ENCODE measurements at regions not wholly inside any gene's neighbourhood (a gene's known extent, or its start where the extent isn't known, plus 50 kb on each side); places are given as distances from the start of the nearest gene placed in this dataset.

GRCh38 chr11:10941414-10941813 is 83.6 kb upstream of the ZBED5 start:
- WGBS, 10 experiments, result 0 to 67% (median 16%) methylated on average over 1 of the region's 1 CpG; no CpG with 5 or more reads in 6 of the 10 experiments
- in situ Hi-C loops (cut with MboI; ENCODE audit: low pct_unique_long_range_greater_than_20kb in 2 of 9, low sequenced_read_pairs in 9 of 9, unreplicated experiment in 9 of 9), result loop anchor here in 4 of 9 experiments (25.0 kb wide), 1 partner anchor 846 kb away; no protein-coding TSS in a partner anchor
- H3K27ac ChIP-seq, result no peak overlapping the region
- no peaks in the 10 kb centered on the region for H3K4me1 ChIP-seq (replicated peaks in 1 of 2)
- ATAC-seq (replicated peaks in 6 of 8), result no peak
- H3K4me3 ChIP-seq, result no peak overlapping the region

GRCh38 chr11:10938650-10939387 is 81.0 kb upstream of the ZBED5 start:
- Histone ChIP-seq H3K4me1 (replicated peaks in 1 of 2) (peaks cover 0 to 6% of the 10 kb centered on the region in 2 donors), H3K27ac (no peak overlapping the region), H3K4me3 (no peak overlapping the region)
- in situ Hi-C loops (cut with MboI; ENCODE audit: low pct_unique_long_range_greater_than_20kb in 2 of 9, low sequenced_read_pairs in 9 of 9, unreplicated experiment in 9 of 9), result loop anchor here in 4 of 9 experiments (25.0 kb wide), 1 partner anchor 848 kb away; no protein-coding TSS in a partner anchor
- 61 to 100% (median 81%) methylated on average over 1 to 4 of the region's 5 CpGs; no CpG with 5 or more reads in 1 of the 10 experiments for WGBS, 10 experiments
- ATAC-seq (replicated peaks in 6 of 8), result peak in 1 of 8 experiments; percentile 49

- H3K4me1 ChIP-seq (replicated peaks in 1 of 2), result peaks cover 4 to 10% of the 10 kb centered on the region in 2 donors
- no peak overlapping the region for H3K27ac ChIP-seq
- 80 to 100% (median 100%) methylated on average over 1 of the region's 5 CpGs; no CpG with 5 or more reads in 7 of the 10 experiments for WGBS, 10 experiments
- no peak overlapping the region for H3K4me3 ChIP-seq
- in situ Hi-C loops (cut with MboI; ENCODE audit: low pct_unique_long_range_greater_than_20kb in 2 of 9, low sequenced_read_pairs in 9 of 9, unreplicated experiment in 9 of 9), result loop anchor here in 4 of 9 experiments (25.0 kb wide), 1 partner anchor 849 kb away; no protein-coding TSS in a partner anchor
- no peak for ATAC-seq (replicated peaks in 6 of 8)
Measured at GRCh38 chr11:10938231-10938630, 80.4 kb upstream of the ZBED5 start.

- in situ Hi-C loops (cut with MboI; ENCODE audit: low pct_unique_long_range_greater_than_20kb in 2 of 9, low sequenced_read_pairs in 9 of 9, unreplicated experiment in 9 of 9), result loop anchor here in 4 of 9 experiments (25.0 kb wide), 1 partner anchor 850 kb away; no protein-coding TSS in a partner anchor
- WGBS, 10 experiments, result 0 to 29% (median 14%) methylated on average over 1 of the region's 1 CpG; no CpG with 5 or more reads in 7 of the 10 experiments
Measured at GRCh38 chr11:10937385-10937771, 79.5 kb upstream of the ZBED5 start.

GRCh38 chr11:10936626-10937384 is 79.0 kb upstream of the ZBED5 start:
- 88 to 100% (median 100%) methylated on average over 1 to 4 of the region's 5 CpGs; no CpG with 5 or more reads in 2 of the 10 experiments for WGBS, 10 experiments
- in situ Hi-C loops (cut with MboI; ENCODE audit: low pct_unique_long_range_greater_than_20kb in 2 of 9, low sequenced_read_pairs in 9 of 9, unreplicated experiment in 9 of 9), result loop anchor here in 4 of 9 experiments (25.0 kb wide), 1 partner anchor 850 kb away; no protein-coding TSS in a partner anchor
- Histone ChIP-seq H3K27ac (no peak overlapping the region), H3K4me1 (replicated peaks in 1 of 2) (peaks cover 6 to 18% of the 10 kb centered on the region in 2 donors), H3K4me3 (no peak overlapping the region)
- no peak for ATAC-seq (replicated peaks in 6 of 8)

More at GRCh38 chr11:10937385-10937771, 79.5 kb upstream of the ZBED5 start:
- Histone ChIP-seq H3K4me1 (replicated peaks in 1 of 2) (peaks cover 4 to 15% of the 10 kb centered on the region in 2 donors), H3K4me3 (no peak overlapping the region), H3K27ac (no peak overlapping the region)
- ATAC-seq (replicated peaks in 6 of 8), result no peak

- in situ Hi-C loops (cut with MboI; ENCODE audit: low pct_unique_long_range_greater_than_20kb in 2 of 9, low sequenced_read_pairs in 9 of 9, unreplicated experiment in 9 of 9), result loop anchor here in 4 of 9 experiments (25.0 kb wide), 1 partner anchor 852 kb away; no protein-coding TSS in a partner anchor
Measured at GRCh38 chr11:10935015-10935559, 77.2 kb upstream of the ZBED5 start.

GRCh38 chr11:10934293-10934860 is 76.5 kb upstream of the ZBED5 start:
- Histone ChIP-seq H3K4me1 (replicated peaks in 1 of 2) (peaks cover 6 to 22% of the 10 kb centered on the region in 2 donors), H3K27ac (peak overlapping the region in 1 of 2 donors; percentile 77), H3K4me3 (peak overlapping the region in 4 of 5 donors; percentile 12 to 40 (median 26))
- in situ Hi-C loops (cut with MboI; ENCODE audit: low pct_unique_long_range_greater_than_20kb in 2 of 9, low sequenced_read_pairs in 9 of 9, unreplicated experiment in 9 of 9), result loop anchor here in 5 of 9 experiments (5.0 to 25.0 kb wide), 2 partner anchors 88 to 853 kb away; no protein-coding TSS in a partner anchor
- WGBS, 10 experiments, result 0 to 35% (median 8%) methylated on average over 2 to 9 of the region's 9 CpGs; no CpG with 5 or more reads in 1 of the 10 experiments
- peak in 1 of 8 experiments; percentile 3 for ATAC-seq (replicated peaks in 6 of 8)

More at GRCh38 chr11:10935015-10935559, 77.2 kb upstream of the ZBED5 start:
- Histone ChIP-seq H3K4me3 (no peak overlapping the region), H3K4me1 (replicated peaks in 1 of 2) (peaks cover 6 to 22% of the 10 kb centered on the region in 2 donors), H3K27ac (no peak overlapping the region)
- no peak for ATAC-seq (replicated peaks in 6 of 8)
- 85 to 100% (median 97%) methylated on average over 1 to 7 of the region's 7 CpGs; no CpG with 5 or more reads in 2 of the 10 experiments for WGBS, 10 experiments

GRCh38 chr11:10933455-10934292 is 75.8 kb upstream of the ZBED5 start:
- peak; percentile 53 to 83 (median 60) for ATAC-seq (replicated peaks in 6 of 8)
- peak overlapping the region in 1 of 2 donors; percentile 77 for H3K27ac ChIP-seq
- WGBS, 10 experiments, result 2 to 17% (median 12%) methylated on average over 3 to 15 of the region's 20 CpGs

GRCh38 chr11:10932976-10933375 is 75.1 kb upstream of the ZBED5 start:
- 50 to 100% (median 93%) methylated on average over 1 to 5 of the region's 5 CpGs; no CpG with 5 or more reads in 2 of the 10 experiments for WGBS, 10 experiments
- in situ Hi-C loops (cut with MboI; ENCODE audit: low pct_unique_long_range_greater_than_20kb in 2 of 9, low sequenced_read_pairs in 9 of 9, unreplicated experiment in 9 of 9), result loop anchor here in 5 of 9 experiments (5.0 to 25.0 kb wide), 2 partner anchors 89 to 854 kb away; no protein-coding TSS in a partner anchor
- H3K27ac ChIP-seq, result no peak overlapping the region
- ATAC-seq (replicated peaks in 6 of 8), result no peak
- H3K4me1 ChIP-seq (replicated peaks in 1 of 2), result peaks cover 6 to 22% of the 10 kb centered on the region in 2 donors
- no peak overlapping the region for H3K4me3 ChIP-seq

More at GRCh38 chr11:10933455-10934292, 75.8 kb upstream of the ZBED5 start:
- H3K4me1 ChIP-seq (replicated peaks in 1 of 2), result peaks cover 6 to 22% of the 10 kb centered on the region in 2 donors
- peak overlapping the region in 4 of 5 donors; percentile 12 to 40 (median 26) for H3K4me3 ChIP-seq
- in situ Hi-C loops (cut with MboI; ENCODE audit: low pct_unique_long_range_greater_than_20kb in 2 of 9, low sequenced_read_pairs in 9 of 9, unreplicated experiment in 9 of 9), result loop anchor here in 5 of 9 experiments (5.0 to 25.0 kb wide), 2 partner anchors 89 to 854 kb away; no protein-coding TSS in a partner anchor

GRCh38 chr11:10931761-10932670 is 74.2 kb upstream of the ZBED5 start:
- in situ Hi-C loops (cut with MboI; ENCODE audit: low pct_unique_long_range_greater_than_20kb in 2 of 9, low sequenced_read_pairs in 9 of 9, unreplicated experiment in 9 of 9), result loop anchor here in 5 of 9 experiments (5.0 to 25.0 kb wide), 2 partner anchors 90 to 855 kb away; no protein-coding TSS in a partner anchor
- peak overlapping the region; percentile 39 to 53 (median 43) for H3K4me3 ChIP-seq
- H3K4me1 ChIP-seq (replicated peaks in 1 of 2), result peaks cover 6 to 22% of the 10 kb centered on the region in 2 donors
- 17 to 100% (median 57%) methylated on average over 1 to 4 of the region's 14 CpGs; no CpG with 5 or more reads in 6 of the 10 experiments for WGBS, 10 experiments
- H3K27ac ChIP-seq, result peak overlapping the region; percentile 80 to 88
- ATAC-seq (replicated peaks in 6 of 8), result peak in 7 of 8 experiments; percentile 14 to 28 (median 18)
